Stimulated activated CD8-positive, alpha-beta memory T cell treated with anti-CD3 and anti-CD28 coated beads, Interleukin-4, amount 100 ng/mL, for 48 hours (primary cell): ENCODE measurements at regions not wholly inside any gene's neighbourhood (a gene's known extent, or its start where the extent isn't known, plus 50 kb on each side); places are given as distances from the start of the nearest gene placed in this dataset.

Experiments used
- DNase-seq: peaks from one replicate; pipeline ENCODE4 v3.0.0-alpha.2; 2020

DNA sequence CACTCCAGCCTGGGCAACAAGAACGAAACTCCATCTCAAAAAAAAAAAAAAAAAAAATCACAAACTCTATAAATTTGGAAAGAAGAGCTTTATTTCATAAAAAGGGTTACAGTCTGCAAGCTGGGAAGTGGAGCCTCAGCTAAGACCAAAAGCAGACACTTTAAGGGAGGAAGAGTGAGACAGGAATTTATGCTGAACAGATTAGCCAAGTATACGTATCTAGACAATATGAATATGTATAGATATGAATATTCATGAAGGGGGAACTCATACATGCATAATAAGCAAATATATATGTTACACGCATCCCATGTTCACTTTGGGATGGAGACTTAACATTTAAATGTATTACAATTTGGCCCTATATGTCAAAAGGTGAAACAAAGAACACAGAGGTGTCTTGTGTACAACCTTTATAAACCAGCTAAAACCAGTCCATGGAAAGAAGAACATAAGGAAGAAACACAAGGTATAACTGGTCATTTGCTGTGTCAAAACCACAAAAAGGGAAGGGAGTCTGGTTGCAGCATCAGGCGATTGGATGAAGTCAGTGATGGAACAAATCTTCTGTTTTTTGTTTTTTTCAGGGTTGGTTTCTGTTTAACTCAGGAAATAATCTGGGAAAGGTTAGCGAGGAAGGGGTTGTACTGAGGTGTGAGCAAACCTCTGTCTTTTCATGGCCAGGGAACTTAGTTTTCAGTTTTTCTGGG, 130.0 kb upstream of the MAOA start:
- DNase-seq: no peak

DNA sequence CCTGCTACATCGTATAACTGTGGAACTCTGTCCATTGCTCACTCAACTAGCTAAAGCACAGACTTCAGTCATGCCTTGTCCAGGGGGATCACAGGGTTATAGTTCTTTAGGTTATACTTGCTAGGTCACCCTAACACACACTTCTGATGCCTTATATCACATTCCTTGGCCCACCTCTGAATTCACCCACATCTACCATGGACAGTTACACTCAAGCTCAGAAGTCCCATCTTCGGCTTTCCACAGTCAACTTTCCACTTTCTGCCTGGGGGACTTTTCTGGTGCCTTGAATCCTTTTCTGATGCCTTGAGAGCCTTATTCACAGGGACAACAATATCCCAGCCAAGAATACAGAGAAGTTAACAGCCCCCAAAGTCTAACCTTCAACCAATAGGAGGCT, 129.2 kb upstream of the MAOA start:
- no peak for DNase-seq

DNA sequence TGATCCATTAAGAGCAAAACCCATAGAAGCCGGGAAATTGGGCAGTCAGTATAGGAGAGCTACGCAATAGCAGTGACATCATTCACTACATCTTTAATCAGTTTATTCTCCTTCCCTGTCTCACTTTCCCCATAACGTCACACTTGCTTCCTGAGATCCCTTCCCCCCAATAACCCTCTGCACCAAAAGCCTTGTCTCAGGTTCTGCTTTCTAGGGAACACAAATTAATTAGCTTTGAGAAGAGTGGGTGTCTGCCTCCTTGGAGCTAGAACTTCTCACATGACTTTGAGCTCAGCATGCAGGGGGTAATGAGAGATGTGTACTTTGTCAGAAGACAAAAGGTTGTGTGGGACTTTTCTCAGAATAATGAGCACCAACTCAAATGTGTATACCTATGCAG, 128.3 kb upstream of the MAOA start:
- no peak for DNase-seq

DNA sequence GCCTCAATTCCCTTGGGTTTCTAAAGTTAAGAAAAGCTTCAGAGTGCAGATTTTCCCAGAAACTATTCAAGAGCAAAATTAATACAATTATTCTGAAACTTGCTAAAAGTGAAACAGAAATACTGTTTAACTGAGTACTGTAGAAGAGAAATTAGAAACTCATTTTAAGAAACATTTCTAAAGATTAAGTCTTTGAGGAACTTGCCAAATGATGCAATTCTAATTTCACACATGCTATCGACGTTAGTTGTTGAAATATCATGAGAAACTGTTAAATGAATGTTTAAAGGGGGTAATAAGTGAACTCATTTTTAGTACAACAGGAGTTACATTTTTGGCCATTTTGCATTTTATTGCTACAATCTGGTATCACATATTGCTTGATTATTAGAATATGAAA, 125.3 kb upstream of the MAOA start:
- no peak for DNase-seq

DNA sequence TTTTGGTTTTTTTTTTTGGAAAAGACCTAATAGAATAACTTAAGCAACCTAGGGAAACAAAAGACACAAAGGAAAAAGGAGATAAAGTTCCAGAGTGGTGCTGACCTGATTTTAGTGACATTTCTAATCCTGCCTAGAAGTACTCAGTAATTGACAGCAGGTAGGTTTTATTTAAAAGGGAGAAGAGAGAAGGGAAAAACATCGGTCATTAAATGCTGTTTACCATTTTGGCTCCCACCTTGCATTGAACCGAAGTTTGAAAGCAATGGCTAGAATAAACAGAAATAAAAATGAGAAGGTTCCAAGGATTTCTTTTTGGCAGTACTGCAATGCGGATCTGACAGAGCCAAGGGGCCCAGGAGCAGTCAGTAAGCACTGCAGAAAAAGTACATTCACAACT, 115.8 kb upstream of the MAOA start:
- no peak for DNase-seq

DNA sequence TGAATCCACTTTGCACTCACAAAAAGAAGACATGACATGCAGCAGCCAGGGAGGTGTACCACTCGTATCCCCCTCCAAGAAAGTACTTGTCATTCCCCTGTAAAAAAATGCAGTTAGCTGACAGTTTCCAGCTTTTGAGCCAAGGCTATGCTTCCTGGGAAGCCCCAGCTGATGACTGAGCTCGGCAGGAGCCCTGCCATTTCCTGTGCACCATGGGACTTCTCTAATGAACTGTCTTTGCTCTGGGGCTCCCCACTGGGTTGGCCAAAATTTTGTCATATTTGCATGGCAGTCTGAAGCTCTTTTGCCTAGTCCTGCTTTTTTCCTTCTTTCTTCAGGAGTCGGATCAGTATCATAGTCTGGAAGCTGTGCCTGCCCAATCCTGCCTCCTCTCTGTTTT, 104.5 kb upstream of the MAOA start:
- DNase-seq: no peak

DNA sequence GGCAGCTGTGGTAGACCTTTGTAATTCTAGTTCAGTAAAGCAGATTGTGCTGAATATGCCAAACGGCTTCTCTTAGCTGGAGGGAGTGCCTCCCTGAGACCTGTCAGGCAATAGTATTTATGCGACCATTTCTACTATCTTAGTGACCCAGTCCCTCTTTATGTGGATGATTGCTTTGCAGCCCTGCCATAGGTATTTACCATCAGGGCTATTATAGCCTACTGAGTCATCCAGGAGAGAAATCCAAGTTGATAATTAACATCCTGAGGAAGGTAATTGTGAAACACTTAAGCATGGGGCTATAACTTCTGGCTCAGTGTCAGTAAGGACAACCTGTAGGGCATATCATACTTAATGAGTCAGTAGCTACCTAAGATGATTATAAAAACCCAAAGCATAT, 103.9 kb upstream of the MAOA start:
- DNase-seq: no peak

DNA sequence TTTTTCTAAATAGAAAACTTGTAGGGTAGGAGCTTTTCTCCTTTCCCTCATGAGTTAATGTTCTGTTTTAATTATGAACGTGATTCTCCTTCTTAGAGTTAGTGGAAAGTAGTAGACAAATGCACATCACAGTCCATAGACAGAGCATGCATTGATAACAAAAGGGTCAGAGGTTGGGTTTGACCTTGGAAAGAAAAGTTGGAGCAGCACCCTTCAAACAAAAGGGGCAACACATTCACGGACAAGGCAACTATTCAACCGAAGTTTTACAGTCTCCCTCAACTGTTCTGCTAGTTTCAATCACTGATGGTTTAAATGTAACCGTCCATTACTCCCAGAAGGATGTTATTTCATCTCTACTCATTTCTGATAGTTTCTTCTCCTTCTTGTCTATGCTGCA, 103.4 kb upstream of the MAOA start:
- DNase-seq: no peak

DNA sequence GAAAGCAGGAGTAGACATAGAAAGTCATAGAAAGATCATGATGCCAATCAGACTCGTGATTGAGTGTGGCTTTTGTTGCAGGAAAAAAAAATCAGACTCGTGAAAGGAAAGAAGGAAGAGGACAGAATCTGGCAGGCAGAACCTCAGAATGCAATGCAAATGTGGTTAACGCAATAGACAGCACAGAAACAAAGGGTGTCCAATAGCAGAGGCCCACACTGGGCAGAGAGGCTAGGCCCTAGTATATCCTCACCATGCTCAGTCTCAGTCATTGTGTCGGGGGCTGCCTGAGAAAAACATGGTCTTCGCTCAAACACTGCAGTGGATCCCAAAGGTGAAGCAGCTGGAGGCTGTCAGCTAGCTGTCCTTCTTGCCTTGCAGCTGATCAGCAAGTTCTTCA, 102.8 kb upstream of the MAOA start:
- no peak for DNase-seq

DNA sequence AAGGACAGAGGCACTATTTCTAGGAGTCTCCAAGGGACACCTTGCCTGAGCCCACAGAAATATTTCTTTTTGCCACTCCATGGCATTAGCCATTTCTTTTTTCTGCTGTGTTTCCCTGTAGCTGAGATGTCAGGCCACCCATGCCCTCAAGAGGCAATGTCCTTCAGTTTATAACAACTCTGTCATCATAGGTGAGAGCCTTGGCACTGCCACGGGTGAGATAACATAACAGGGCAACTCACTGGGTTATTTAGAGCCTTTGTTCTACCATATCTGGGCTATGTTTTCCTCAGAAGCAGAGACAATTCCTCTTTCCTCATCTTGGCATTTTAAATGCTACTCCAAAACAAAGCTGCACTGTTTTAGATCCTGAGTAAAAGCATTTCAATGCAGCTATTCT, 99.9 kb upstream of the MAOA start:
- DNase-seq: no peak

DNA sequence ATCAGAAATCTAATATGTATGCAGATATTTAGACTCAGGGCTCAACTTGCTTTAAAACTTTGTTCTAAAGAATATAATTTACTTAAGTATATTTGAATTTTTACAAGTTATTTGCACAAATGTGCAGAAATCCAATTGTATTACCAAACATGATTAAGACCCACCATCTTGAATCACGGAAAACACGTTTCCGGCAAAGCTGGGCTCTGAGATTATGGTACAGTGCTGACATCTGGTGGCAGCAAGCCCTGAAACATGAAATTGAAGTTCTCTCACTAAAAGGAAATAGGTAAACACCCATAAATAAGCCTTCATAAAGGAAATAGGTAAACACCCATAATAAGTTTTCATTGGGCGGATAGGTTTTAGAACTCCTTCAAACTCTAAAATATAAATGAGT, 98.3 kb upstream of the MAOA start:
- peak; percentile 59 for DNase-seq

DNA sequence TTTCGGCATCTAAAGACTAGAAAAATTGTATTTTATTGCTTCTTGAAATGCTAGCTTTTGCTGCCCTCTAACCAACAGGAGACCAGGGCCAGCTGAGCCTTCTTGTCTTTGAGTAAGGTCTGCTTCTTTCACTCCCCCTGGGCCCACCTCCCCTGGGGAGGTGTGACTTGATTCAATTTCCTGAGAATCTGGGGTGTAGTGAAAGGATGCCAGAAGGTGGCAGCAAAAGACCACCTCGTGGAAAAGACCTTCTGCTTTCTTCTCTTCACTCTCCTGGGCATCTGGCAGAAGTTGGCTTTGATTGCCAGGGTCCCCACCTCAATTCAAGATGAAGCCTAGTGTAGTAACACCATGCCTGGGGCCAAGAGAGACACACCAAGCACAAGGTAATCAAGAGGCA, 96.5 kb upstream of the MAOA start:
- peak; percentile 43 for DNase-seq

DNA sequence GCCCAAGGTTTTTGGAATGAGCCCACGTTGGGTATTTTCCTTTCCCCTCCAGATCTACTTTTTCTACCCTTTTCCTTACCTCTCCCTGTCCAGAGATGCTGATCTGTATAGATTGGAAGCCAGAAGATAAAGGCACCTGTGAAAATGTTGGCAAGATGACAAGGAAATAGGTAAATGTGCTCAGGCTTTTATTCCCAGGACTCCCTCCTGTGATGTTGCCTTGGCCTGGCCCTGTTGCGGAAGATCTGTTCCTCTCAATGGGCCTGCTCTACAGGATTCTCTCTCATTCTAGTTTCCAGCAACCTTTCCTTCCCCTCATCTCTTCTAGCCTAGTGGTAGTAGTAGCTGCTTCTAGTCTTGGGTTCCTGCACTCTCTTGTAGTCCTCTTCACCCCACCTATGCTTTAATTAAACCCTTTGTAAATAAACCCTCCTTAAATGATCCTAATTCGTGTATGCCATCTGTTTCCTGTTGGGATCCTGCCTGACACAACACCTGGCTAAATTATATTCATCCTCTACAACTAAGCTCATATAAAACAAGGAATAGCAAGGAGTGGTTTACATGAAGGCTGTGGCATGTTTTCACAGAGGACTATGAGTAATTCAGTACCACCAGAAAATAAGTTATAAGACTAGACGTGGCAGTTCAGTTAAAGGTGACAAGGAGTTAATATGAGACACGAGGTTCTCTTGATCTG, 95.7 kb upstream of the MAOA start:
- DNase-seq: no peak

DNA sequence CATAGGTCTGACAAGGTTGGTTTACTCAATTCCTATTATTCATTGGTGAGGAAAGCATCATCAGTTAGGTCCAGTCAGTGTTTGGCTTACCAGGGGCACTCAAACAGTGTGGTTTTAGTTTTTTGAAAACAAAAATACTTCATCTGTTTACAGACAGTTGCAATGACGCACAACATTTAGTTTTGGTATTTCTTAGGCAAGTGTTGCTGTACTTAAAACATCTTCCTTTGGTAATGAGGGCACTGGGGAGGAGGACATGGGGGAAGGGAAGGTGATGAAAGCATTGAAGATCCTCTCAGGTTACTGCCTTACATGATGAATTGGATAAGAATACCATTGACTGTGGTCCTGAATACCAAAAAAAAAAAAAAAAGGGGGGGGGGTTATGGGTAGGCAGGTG, 93.7 kb upstream of the MAOA start:
- no peak for DNase-seq

DNA sequence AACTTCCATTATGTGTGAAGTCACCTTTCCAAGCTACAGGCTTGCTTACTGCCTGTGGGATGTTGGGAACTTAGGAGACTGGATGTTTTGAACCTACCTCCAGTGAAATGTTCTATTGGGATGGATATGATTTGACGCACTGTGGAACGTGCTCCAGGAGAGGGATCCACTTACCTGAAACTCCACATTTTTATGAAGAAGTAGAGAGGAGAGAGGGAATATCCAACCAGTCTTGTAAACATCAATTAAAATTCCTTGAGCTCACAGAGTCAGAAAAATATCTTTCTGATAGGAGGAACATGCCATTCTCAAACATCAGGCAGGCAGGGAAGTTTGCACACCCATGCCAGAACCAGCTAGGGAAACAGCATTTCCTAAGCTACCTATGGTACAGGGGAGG, 91.1 kb upstream of the MAOA start:
- DNase-seq: no peak

DNA sequence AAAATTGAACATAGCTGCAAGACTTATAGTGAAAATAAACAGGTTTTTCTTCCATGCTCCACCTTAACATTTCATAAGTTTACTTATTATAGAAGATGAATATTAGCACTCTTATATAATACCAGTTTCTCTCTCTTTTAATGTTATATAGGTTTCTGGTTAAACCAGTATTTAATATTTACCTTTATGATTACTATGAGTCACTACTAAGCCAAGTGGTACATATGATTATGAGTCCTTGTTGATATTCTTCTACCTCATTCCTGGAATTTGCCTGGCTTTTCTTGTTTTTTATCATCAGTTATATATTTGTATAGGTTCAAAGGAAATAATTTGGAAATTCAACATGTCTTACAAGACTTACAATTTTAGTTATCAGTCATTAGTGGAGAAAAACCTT, 89.9 kb upstream of the MAOA start:
- no peak for DNase-seq

DNA sequence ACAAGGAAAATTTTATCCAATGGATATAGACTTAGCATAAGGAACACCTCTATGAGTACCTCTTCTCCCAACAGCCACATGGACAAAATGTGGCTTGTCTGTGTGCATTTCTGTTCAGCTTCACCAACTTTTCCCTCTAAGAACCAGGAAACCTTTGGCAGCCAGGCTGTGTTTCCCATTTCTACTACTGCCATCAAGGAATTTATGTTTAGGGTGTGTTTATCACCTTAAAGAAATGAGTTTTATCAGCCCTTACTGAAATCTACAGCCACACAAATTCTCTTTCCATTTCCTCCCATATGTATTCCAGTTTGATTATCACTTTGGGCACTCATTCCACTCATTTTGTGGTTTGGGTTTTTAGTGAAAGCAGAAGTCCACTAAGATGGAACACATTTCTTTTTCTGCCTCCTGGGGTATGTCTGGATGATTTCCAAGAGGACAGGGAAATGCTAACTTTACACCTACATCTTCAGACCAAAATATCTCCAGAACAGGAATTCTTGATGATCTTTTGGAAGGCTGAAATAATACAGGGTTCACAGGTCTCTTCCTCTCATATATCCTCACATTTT, 82.6 kb upstream of the MAOA start:
- no peak for DNase-seq

DNA sequence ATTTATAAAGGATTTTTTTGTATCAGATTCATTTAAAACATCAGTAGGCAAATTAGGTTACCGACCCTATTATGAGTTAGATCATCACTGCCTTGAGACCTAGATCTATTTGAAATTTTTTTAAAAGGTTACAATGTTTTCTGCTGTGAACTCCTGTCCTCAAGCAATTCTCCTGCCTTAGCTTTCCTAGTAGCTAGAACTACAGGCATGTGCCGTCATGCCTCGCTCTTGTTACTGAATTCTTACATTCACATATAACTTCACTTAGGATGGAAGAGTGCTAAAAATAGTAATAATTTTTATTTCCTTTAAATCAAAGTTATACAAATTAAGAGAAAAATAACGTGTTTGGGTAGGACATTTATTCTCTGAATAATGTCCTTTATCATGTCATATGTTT, 75.5 kb upstream of the MAOA start:
- no peak for DNase-seq

DNA sequence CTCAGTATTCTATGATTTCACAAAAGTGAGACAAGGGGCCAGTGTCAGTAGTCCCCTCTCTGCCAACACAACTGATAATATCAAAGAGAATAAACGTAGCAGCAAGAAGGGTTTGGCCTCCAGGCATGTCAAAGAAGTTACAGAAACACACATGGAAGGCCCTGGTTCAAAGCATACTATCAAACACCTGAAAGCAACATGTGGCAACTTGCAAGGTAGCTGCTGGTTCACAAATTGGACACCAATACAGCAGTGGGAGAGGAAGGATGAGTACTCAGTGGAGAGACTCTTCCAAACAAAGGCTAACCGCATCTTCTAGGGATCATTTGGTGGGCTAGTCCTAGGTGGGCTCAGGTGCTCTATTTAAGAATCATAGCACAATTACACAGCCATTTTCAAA, 74.9 kb upstream of the MAOA start:
- no peak for DNase-seq

DNA sequence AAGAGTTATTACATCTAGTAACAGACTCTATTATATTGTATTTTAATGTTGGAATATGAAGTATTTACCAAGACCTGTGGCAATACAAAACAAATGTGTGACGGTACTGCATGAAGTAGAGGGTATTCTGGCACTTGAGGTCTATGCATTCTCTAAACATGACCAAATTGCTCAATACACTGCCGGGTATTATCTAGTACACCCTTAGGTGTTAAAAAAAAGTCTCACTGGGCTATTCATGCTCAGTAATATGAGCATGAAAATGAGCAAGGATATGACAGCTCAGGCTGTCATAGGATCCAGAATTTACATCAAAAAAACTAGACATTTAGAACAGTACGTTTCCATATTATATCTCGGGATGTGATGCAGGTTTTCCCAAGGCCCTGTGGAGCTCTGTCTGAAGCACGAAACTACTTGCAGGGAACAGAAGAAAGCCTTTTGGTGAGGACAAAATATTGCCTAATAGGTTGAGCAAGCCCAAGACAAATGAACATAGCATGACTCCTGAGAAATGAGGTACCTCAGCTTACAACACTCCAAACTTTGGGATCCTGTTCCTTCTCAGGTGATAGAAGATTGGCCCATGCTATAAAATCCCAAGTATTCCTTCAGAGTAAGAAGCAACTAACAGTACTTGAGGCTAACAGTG, 74.1 kb upstream of the MAOA start:
- no peak for DNase-seq

DNA sequence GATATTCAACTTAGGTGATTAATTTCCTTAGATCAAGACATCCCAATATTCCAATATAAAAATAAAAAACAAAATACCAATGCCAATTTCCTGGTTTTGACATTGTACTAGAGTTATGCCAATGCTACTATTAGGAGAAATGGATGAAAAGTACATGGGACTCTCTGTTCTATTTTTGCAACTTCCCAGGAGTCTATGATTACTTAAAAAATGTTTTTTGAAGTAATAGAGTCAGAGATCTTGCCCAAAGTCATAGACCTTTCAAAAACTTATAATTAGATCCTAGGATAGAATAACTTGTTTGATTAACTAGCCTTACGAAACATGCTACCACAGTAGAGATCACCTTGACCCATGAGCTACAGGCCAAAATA, 73.6 kb upstream of the MAOA start:
- no peak for DNase-seq

DNA sequence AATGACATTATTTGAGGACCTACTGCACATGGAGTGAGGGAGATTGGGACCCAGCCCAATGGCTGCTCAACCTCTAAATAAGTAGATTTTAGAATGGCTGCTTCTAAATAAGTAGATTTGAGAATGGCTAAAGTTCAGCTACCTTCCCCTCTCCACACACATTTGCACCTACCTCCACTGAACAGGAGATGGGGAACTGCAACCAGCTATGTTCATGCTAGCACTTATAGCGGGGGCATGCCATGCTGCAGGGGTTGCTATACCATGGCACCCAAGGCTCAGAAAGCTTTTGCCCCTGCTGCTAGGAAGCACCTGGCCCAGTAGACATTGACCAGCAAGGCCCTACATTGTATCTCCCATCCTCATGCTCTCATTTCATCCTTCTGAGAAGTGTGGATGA, 70.2 kb upstream of the MAOA start:
- no peak for DNase-seq

DNA sequence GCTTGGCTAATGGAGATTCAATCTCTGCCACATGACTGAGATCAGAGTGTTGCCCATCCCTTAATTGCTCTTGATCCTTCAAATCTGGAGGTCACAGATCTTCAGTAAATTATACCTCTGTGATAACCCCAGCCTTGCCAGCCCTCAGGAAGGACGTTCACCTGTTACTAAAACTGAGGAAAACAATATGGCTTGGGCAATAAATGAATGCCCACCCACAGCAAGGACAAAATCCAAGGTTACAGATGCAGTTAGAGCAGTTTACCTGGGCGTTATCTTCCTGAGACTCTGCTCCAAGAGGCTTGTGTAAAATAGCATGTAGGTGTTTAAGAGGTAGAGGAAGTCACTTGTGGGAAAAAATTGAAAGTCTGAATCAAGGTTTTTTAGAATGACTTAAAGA, 69.3 kb upstream of the MAOA start:
- no peak for DNase-seq

DNA sequence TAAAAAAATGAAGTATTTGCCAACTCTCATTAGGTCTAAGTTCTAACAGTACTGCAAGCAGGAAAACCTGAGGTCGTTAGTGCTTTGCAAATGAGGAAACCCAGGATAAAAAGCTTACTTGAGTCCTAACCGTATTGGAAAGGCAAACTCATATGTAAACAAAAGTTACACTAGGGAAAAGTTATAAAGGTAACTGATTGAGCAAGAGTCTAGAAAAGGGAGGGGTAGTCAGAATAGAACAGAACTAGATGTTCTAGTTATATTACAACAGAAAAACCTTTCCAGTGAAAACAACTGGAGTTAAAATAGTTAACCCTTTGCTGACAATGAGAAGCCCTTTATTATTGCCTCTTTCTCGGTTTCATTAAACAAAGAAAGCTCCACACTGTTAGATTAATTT, 66.4 kb upstream of the MAOA start:
- no peak for DNase-seq
